ENCODE measurements at regions not wholly inside any gene's neighbourhood (a gene's known extent, or its start where the extent isn't known, plus 50 kb on each side); places are given as distances from the start of the nearest gene placed in this dataset.

DNA sequence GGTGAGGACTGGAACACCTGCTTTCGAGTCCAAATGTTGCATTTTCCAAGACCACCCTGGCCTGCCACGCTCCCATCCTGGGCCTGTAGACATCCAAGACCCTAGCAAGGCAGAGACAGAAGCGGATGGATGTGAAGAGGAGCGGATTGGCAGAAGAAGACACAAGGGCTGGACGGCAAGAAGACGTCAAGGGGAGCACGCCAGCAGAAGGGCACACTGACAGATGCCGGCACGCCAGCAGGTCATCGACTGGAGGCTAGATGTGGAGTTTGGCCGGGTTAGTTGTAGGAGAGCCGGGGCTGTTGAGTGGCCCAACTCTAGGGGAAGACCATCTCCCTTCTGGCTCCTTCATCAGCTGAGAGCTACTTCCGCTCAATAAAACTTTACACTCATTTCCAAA lies 251.6 kb downstream of the ZWINT start:
- TF ChIP-seq RARB (CRISPR knock-in tag; IDR thresholded peaks at IDR 0.05) (no peak), ESRRG (CRISPR knock-in tag; IDR thresholded peaks at IDR 0.05) (no peak), PPARA (CRISPR knock-in tag; IDR thresholded peaks at IDR 0.05; ENCODE audit: borderline replicate concordance) (no peak), BACH2 (CRISPR knock-in tag; IDR thresholded peaks at IDR 0.05; ENCODE audit: borderline replicate concordance) (no peak), ZC3H10 (CRISPR knock-in tag; IDR thresholded peaks at IDR 0.05) (no peak)
- TF ChIP-seq, protein P1, sequence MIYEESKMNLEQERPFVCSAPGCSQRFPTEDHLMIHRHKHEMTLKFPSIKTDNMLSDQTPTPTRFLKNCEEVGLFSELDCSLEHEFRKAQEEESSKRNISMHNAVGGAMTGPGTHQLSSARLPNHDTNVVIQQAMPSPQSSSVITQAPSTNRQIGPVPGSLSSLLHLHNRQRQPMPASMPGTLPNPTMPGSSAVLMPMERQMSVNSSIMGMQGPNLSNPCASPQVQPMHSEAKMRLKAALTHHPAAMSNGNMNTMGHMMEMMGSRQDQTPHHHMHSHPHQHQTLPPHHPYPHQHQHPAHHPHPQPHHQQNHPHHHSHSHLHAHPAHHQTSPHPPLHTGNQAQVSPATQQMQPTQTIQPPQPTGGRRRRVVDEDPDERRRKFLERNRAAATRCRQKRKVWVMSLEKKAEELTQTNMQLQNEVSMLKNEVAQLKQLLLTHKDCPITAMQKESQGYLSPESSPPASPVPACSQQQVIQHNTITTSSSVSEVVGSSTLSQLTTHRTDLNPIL (CRISPR knock-in tag; IDR thresholded peaks at IDR 0.05; ENCODE audit: low read depth), result no peak
- TF ChIP-seq, protein P2, sequence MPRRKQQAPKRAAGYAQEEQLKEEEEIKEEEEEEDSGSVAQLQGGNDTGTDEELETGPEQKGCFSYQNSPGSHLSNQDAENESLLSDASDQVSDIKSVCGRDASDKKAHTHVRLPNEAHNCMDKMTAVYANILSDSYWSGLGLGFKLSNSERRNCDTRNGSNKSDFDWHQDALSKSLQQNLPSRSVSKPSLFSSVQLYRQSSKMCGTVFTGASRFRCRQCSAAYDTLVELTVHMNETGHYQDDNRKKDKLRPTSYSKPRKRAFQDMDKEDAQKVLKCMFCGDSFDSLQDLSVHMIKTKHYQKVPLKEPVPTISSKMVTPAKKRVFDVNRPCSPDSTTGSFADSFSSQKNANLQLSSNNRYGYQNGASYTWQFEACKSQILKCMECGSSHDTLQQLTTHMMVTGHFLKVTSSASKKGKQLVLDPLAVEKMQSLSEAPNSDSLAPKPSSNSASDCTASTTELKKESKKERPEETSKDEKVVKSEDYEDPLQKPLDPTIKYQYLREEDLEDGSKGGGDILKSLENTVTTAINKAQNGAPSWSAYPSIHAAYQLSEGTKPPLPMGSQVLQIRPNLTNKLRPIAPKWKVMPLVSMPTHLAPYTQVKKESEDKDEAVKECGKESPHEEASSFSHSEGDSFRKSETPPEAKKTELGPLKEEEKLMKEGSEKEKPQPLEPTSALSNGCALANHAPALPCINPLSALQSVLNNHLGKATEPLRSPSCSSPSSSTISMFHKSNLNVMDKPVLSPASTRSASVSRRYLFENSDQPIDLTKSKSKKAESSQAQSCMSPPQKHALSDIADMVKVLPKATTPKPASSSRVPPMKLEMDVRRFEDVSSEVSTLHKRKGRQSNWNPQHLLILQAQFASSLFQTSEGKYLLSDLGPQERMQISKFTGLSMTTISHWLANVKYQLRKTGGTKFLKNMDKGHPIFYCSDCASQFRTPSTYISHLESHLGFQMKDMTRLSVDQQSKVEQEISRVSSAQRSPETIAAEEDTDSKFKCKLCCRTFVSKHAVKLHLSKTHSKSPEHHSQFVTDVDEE (CRISPR knock-in tag; IDR thresholded peaks at IDR 0.05), result no peak
